ENCODE measurements at regions not wholly inside any gene's neighbourhood (a gene's known extent, or its start where the extent isn't known, plus 50 kb on each side); places are given as distances from the start of the nearest gene placed in this dataset.

DNA sequence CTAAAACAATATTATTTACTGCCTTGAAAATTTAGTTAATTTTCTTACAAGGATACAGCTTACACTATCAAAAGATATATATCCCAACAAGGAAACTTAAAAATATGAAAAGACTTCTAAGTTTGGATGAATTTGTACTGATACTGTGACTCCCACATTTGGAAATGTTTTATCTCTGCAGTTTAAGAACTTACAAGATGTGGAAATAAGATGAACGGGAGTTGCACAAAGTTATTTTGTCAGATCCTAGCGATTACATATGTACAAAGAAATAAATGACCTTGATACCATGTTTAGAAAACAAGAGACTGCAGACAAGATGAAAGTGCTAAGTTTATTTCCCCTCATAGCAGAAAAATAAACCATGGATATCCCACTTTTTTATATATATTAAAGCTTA is 103.7 kb upstream of the TMEM106B start:
- intact Hi-C loops (cut with micrococcal nuclease; ENCODE audit: unreplicated experiment) (no loop called here), in situ Hi-C loops (cut with HindIII; ENCODE audit: extremely low pct_ligation_motif_present, low pct_unique_long_range_greater_than_20kb) (no loop called here)
- DNase-seq (ENCODE audit: low spot score) (no peak), ATAC-seq (no peak), FAIRE-seq (no peak)
- POLR2A ChIA-PET, result no interaction called here
- H2AFZ ChIP-seq (ENCODE audit: low read length), result no peak overlapping the region
- CTCF ChIA-PET (ENCODE audit: low intra/inter-chr PET ratio, low total read pairs), result no interaction called here
- H3K4me1 ChIP-seq (ENCODE audit: insufficient read depth, low read length), result peaks cover 8% of the 10 kb centered on the region; the same call in 1 of the 2 replicates
- TF ChIP-seq PCBP1 (IDR thresholded peaks at IDR 0.05; ENCODE audit: borderline replicate concordance, low read depth, low read length) (no peak), NFE2L2 (IDR thresholded peaks at IDR 0.05; ENCODE audit: low read length) (no peak), SIX4 (CRISPR knock-in tag; IDR thresholded peaks at IDR 0.05) (no peak), KDM1A (CRISPR knock-in tag; IDR thresholded peaks at IDR 0.05) (no peak), ETV6 (CRISPR knock-in tag; conservative IDR thresholded peaks at IDR 0.05) (no peak), ZNF446 (CRISPR knock-in tag; IDR thresholded peaks at IDR 0.05) (no peak), ZNF333 (CRISPR knock-in tag; IDR thresholded peaks at IDR 0.05; ENCODE audit: borderline replicate concordance) (no peak), POLR2AphosphoS5 (IDR thresholded peaks at IDR 0.05; ENCODE audit: low read depth, low read length) (no peak), ZNF761 (CRISPR knock-in tag; conservative IDR thresholded peaks at IDR 0.05) (no peak), ZBTB3 (CRISPR knock-in tag; IDR thresholded peaks at IDR 0.05; ENCODE audit: borderline replicate concordance, low read depth) (no peak), ZNF724P (CRISPR knock-in tag; IDR thresholded peaks at IDR 0.05; ENCODE audit: borderline replicate concordance) (no peak), CSRNP2 (CRISPR knock-in tag; conservative IDR thresholded peaks at IDR 0.05; ENCODE audit: low read depth) (no peak), ZBTB7B (CRISPR knock-in tag; IDR thresholded peaks at IDR 0.05) (no peak), TEAD3 (CRISPR knock-in tag; optimal IDR thresholded peaks at IDR 0.05; ENCODE audit: borderline replicate concordance) (no peak), ZNF337 (CRISPR knock-in tag; IDR thresholded peaks at IDR 0.05; ENCODE audit: borderline replicate concordance, low read depth) (no peak)
- TF ChIP-seq, protein P1, sequence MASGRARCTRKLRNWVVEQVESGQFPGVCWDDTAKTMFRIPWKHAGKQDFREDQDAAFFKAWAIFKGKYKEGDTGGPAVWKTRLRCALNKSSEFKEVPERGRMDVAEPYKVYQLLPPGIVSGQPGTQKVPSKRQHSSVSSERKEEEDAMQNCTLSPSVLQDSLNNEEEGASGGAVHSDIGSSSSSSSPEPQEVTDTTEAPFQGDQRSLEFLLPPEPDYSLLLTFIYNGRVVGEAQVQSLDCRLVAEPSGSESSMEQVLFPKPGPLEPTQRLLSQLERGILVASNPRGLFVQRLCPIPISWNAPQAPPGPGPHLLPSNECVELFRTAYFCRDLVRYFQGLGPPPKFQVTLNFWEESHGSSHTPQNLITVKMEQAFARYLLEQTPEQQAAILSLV (CRISPR knock-in tag; IDR thresholded peaks at IDR 0.05; ENCODE audit: borderline replicate concordance), result no peak
- TF ChIP-seq, protein P2, sequence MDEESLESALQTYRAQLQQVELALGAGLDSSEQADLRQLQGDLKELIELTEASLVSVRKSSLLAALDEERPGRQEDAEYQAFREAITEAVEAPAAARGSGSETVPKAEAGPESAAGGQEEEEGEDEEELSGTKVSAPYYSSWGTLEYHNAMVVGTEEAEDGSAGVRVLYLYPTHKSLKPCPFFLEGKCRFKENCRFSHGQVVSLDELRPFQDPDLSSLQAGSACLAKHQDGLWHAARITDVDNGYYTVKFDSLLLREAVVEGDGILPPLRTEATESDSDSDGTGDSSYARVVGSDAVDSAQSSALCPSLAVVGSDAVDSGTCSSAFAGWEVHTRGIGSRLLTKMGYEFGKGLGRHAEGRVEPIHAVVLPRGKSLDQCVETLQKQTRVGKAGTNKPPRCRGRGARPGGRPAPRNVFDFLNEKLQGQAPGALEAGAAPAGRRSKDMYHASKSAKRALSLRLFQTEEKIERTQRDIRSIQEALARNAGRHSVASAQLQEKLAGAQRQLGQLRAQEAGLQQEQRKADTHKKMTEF (CRISPR knock-in tag; IDR thresholded peaks at IDR 0.05), result no peak
- BruUV-seq (replicated peaks), result no TSS peak
- H3K79me2 ChIP-seq (ENCODE audit: insufficient read depth, low read length), result no peaks in the 10 kb centered on the region
- H3K27me3 ChIP-seq (ENCODE audit: control insufficient read depth in 1 of 2, insufficient read depth in 2 of 2, low read length in 2 of 2), result no peaks in the 10 kb centered on the region
- no peaks in the 10 kb centered on the region for H3K36me3 ChIP-seq (replicated peaks in 1 of 2; ENCODE audit: control insufficient read depth in 1 of 2, insufficient read depth in 2 of 2, low read length in 2 of 2)
- no peak overlapping the region for H3K4me2 ChIP-seq (ENCODE audit: low read depth, low read length)
- H4K20me1 ChIP-seq (ENCODE audit: insufficient read depth, low read length), result no peaks in the 10 kb centered on the region
- H3K9me3 ChIP-seq (ENCODE audit: low read length), result no peaks in the 10 kb centered on the region
- H3K27ac ChIP-seq (ENCODE audit: extremely low read length, insufficient read depth, low read length), result no peak overlapping the region
- H3K4me3 ChIP-seq (replicated peaks in 1 of 3; ENCODE audit: insufficient read depth in 1 of 3, low read depth in 2 of 3, low read length in 3 of 3), result no peak overlapping the region
- no peak overlapping the region for H3K9ac ChIP-seq (ENCODE audit: insufficient read depth, low read depth, low read length)
- WGBS (ENCODE audit: low lambda C conversion rate), result 4% methylated on average over 2 of the region's 2 CpGs

Data from HepG2 (cell line).